ENCODE measurements at regions not wholly inside any gene's neighbourhood (a gene's known extent, or its start where the extent isn't known, plus 50 kb on each side); places are given as distances from the start of the nearest gene placed in this dataset.
A peak's percentile ranks its signal among the peaks of the same experiment; 100 is the strongest.

DNA sequence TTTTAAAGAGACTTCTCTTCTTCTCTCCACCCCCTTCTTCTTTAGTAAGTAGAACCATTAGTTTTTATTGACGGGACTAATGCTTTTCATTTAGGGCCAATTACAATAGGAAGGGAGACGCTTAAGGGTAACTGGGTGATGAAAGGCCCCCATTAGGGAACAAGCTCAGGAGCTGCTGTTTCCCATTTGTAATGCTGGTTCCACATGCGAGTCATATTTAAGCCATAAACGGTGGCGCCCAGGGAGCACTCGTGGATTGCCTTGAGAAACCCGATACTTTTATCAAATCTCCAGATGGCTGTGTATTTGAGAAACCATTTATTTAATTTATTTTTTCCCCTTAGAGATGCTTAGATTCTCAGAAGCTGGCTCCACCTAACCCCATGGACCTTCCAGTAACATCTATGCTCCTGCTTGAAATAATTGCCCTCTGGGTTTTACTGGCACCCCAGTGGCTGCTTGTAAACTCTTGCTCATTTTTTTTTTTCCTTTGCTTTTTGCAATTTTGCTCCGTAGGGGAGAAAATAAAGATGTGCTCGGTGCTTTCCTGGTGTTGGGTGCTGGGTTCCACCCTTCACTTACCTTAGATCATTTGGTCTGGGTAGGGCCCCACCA is 124.2 kb upstream of the MSX1 start:
- peak; percentile 7 for DNase-seq

DNA sequence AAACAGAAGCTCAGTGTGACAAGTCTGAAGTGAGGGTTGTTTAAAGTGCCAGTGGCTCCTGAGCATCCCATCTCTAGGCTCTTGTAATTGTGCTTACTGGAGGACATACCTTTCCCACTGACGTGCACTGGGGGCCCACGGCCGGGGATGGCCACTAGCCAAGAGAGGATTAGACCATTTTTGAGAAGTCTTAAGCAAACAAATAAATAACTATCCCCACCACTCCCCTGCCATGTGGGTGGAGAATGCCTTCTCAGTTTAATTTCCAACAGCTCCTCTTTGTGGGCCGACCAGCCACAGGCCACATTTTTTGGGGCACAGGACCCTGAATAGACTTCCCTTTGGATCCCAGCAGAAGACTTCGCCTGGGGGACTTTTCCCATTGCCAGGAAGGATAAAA is 125.0 kb upstream of the MSX1 start:
- no peak for DNase-seq

DNA sequence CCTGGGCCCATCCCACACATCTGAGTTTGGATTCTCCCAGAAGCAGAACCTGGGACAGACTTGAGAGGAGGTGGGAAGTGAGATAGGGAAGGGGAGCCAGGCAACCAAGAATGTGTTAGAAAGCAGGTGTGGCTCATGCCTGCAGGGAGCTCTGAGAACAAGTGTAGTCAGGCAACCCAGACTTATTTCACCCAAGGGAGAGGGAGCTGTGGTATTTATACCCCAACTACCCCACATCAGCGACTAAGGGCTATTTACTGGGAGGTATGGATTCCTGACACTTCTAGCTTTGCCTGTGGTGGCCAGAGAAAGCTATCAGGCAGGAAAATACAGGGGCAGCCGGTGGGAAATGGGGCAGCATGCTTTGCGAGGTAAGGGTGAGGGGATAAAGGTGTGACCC is 125.8 kb upstream of the MSX1 start:
- DNase-seq = no peak

DNA sequence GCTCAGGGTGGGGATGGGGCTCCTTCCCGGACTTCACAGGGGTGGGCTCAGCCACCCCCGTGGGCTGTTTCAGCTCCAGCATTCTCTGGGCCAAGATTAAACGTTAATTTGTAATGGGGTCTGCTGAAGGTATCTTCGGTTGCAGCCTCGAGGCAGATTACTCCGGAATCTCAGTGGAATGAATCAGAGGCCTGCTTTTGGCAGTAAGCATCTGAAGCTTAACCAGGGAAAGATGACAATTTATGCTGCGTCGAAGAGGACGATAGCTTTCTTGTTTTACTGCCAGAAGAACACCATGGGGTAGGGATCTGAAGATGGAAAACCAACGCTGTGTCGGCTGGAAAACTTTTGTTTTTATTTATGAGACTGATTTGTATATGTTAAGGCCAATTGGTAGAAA is 129.2 kb upstream of the MSX1 start:
- no peak for DNase-seq

DNA sequence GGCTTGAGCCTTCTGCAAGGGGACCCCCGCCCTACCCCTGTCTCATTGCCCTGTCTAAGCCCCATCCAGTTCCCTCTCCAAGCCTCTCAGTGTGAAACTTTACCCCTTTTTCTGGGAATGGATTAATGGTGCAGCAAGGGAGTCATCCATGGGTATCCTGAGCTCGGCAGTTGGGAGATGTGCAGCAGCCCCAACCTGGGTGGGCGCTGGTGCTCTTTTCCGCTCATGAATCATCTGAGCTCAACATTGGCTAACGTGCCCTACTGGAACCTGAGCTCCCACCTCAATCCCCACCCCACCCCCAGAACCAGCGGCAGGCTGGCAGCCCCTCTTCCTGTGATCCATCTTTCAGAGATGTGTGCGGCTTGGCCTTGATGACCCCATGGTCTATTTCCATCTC is 130.3 kb upstream of the MSX1 start:
- no peak for DNase-seq

DNA sequence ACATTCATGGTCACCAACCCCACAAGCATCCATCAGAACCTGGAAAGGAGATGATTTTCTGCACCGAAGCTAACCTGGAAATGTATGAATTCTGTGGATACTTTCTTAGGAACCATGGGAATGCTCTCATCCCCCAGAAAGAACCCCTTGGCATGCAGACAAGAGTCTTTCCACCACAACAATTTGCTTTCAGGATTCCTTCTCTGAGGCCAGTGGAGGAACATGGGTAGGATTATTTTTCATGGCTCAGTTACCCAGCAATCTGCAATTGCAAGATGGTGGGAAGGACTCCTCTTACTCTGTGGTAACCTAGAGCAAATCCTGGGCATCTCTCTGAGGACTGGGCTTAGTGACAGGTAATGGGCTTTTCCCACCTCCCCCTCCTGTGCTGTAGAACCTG is 131.9 kb upstream of the MSX1 start:
- no peak for DNase-seq

DNA sequence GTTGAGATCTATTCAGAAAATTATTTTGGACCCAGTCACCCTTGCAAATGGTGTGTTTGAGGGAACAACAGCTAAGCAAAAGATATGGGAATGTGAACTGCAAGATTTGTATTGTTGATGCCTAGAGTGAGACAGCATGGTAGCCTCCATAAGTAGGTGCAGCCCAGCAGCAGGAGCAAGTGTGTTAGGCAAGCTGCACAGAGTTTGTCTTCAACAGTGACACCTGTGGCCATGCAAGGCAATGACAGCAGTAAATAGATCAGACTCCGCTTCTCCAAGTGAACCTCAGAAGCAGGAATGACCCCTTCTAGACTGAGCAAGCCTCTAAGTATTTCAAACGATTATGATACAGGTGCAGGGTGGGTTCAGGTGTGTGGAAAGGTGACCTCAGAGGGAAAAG is 133.4 kb upstream of the MSX1 start:
- no peak for DNase-seq

DNA sequence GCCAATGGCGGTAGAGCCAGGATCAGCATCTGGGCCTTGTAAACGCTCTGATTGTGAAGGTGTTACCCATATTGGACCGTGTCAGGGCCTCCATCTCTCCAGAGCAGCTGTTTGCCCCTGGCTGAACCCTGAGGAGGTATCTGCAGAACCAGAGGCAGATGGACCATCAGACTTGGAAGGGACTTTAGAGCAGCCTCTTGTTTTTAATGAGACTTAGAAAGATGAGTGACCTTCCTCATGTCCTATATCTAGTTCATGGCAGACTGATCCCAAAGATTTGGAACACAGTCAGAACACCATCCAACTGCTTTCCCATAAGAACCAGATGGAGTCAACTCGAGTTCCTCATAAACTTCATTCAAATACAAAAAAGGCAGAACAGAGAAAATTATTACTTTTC is 135.1 kb upstream of the MSX1 start:
- DNase-seq = no peak

DNA sequence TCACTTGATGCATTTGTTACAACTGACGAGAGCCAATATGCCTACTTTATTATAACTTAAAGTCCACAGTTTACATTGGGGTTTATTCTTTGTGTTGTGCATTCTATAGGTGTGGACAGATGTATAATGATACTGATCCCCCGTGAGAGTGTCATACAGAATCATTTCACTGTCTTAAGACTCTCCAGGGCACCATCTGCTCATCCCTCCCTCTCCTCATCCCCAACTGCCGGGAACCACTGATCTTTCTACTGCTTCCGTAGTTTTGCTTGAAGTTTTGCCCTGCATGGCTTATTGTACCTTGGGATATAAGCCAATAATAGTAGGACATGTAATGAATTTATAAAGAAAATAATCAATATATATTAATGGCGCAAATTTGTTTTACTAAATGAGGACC is 137.8 kb upstream of the MSX1 start:
- no peak for DNase-seq

DNA sequence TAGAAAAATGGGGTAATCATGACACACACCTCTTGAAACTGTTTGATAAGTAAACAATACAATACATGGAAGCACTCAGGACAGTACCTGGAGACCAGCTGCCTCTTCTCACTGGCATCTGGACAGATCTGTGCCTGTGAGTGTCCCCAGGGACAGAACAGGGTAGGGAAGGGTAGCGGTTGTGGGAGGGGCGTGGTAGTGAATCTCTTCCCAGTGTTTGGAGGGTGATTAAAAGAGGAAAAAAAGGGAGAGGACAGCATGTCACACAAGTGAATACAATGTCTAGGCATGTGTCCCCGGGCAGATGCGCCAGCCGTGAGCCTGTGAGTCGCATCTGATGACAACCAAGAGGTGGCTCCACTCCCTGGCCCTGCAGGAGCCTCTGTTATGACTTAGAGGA is 138.8 kb upstream of the MSX1 start:
- no peak for DNase-seq

DNA sequence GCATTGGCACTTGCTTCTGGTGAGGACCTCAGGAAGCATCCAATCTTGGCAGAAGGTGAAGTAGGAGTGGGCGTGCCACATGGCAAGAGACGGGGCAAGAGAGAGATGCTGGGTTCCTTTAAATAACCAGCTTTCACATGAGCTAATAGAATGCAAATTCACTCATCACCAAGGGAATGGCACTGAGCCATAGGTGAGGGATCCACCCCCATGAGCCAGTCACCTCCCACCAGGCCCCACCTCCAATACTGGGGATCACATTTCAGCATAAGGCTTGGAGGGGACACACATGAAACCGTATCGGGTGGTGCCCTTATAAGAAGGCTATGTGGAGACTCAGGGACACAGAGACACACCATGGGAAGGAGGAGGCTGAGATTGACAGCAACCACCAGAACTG is 140.0 kb upstream of the MSX1 start:
- no peak for DNase-seq

DNA sequence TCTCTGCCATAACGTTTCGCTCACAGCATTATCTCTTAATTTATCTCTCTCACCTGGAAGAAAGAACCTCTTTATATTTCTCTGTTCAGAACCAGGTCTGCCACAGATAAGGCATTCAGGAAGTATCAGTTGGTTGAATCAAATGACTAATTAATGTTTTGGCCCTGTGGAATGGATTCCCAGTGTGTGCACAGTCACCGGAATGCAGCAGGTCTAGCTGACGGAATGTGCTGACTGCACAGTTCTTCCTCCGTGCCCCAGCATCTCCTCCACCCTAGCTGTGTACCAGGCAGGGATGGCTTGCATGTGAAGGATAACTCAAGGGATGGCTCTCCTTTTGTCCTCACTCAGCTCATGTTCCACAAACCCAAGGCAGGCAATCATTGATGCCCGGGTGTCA is 141.8 kb upstream of the MSX1 start:
- DNase-seq = no peak

DNA sequence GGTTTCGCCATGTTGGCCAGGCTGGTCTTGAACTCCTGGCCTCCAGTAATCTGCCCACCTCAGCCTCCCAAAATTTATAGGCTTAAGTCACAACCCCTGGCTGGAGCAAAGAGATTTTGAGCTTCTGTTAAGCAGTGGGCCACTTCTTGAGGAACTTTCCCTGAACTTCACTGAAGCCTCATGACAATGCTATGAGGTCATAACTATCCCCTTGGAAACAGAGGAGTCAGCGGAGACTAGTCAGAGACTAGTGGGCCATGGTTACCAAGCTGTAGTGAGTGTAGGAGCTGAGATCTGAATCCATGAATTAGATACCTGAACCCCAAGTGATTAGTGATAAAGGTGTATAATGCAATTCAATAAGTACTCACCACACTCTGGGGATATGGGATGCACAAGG is 145.1 kb upstream of the MSX1 start:
- no peak for DNase-seq

DNA sequence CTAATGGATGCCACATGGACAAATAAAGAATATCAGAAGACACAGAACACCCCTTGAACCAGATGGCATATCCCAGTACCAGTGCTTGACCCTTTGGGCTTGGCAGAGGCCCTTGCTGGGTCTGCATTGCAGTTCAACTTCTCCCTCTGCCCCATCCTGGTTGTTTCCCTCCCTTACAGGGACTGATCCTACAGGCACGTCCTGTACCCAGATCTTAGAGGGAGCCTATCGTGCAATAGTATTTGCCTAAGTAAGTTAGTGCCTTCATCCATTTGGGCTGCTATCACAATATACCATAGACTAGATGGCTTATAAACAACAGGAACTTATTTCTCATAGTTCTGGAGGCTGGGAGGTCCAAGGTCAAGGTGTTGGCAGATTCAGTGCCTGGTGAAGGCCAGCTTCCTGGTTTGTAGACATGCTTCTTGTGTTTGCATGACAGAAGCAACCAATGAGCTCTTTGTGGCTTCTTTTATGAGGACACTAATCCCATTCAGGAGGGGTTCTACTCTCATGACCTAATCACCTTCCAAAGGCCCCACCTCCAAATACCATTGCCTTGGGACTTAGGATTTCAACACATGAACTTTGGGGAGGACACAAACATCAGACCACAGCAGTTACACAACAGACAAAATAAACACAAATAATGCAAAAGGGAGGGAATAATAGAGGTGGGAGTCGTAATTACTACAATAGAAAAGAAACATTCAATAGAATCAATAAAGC is 146.5 kb upstream of the MSX1 start:
- DNase-seq = no peak

DNA sequence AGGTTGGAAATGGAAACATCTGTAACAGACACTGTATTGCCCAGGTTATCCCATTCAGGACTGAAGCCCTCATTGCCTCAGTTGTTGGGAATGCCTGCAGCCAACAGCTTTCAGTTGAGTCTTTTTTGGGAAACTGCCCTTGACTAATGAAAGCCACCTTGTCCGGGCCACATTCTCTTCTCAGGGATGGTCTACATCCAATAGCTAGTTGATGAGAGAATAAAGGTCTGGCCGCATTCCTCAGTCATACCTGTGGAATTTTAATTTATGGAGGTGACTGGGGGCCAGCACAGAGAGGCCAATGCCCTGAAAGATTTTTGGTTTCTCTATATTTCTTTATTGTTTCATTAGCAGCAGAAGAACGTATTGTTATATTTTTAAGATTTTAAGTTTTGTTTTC is 147.6 kb upstream of the MSX1 start:
- DNase-seq = no peak

DNA sequence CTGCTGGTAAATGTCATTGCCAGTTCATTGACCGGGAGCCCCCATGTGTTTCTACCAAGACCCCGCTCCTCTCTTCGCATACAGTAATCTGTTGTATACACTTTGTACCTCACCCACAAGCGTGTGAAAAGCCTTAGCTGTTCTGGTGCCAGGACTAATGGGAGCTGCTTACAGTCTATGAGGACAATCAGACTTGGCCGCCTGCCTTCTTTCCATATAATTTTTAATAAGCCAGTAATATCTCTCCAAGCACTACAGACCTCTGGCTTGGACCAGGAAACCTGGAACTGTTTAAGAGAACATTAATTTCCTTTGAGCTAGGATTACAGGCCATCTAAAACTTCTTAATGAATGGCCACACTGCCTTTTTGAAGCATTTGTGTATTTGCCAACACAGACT is 149.7 kb upstream of the MSX1 start:
- DNase-seq = no peak

DNA sequence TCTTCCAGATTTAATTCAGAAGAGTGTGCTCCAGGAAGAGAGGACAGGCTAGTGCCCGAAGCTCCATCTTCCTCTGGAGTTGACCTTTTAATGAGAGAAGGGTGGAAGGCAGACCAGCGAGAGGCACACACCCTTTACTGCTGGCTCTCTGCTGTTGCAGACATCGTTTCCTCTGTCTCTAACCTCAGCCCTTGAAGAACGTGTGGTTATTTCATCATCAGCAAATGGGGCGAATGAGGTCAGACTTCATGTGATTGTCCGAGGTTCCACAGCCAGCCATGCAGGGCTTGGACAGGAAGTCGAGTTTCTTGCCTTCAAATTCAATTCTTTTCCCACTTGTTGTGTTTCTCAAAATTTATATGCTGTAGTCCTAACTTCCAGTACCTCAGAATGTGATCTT is 155.2 kb upstream of the MSX1 start:
- DNase-seq = no peak

DNA sequence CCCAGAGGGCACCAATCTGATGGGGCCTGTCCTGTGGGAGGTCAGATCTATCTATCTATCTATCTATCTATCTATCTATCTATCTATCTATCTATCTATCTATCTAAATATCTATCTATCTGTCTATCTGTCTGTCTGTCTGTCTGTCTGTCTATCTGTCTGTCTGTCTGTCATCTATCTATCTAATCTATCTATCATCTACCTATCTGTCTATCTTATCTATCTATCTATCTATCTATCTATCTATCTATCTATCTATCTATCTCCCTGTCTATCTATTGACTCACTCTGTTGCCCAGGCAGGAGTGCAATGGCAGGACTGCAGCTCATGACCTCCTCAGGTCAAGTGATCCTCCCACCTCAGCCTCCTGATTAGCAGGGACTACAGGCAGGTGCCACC is 155.7 kb upstream of the STX18 start:
- DNase-seq = no peak

DNA sequence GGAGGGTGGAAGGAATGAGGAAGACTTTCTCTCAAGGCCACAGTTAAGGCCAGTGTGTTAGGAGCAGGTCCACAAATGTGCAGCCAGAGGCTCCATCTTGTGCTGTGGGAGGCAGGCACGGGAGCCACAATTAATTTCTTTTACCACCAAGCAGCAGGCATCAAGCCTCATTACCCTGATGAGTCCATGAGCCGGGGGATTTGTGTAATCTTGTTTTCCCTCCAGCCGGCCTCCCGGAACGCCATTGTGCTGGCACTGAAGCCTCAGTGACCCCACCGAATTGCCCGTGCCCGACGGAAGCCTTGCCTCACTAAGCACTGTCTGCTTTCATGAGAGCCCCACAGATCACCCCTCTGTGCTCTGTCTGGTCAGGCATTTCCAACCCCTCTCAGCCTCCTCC is 154.7 kb upstream of the STX18 start:
- DNase-seq = no peak

DNA sequence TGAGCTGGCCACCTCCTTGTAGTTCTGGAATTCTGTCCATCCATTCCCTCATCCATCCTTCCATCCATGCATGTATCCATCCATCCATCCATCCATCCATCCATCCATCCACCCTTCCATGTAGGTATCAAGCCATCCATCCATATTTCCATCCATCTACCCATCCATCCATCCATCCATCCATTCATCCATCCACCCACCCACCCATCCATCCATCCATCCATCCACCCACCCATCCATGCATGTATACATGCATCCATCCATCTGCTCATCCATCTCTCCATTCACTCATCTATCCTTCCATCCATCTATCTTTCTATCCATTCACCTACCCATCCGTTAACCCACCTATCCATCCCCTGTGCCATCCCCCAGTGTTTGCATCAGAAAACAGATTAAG is 153.6 kb upstream of the STX18 start:
- DNase-seq = no peak

DNA sequence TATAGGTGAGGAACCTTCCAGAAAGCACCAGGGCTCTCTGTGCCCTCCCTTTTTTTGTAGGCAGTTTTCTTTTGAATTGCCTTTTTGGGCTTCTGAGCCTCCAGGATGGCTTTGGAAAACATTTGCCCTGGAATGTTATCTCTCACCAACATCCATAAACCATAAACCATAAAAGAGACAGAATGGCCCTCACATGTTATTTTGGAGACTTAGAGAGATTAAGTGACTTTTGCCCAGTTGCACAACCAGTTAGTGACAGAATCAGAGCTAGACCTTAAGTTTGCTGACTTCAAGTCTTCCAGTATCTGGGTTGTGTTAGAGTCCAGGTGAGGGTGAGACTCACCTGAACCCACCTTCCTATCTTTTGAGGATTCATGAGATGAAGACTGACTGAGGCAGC is 153.0 kb upstream of the STX18 start:
- no peak for DNase-seq

DNA sequence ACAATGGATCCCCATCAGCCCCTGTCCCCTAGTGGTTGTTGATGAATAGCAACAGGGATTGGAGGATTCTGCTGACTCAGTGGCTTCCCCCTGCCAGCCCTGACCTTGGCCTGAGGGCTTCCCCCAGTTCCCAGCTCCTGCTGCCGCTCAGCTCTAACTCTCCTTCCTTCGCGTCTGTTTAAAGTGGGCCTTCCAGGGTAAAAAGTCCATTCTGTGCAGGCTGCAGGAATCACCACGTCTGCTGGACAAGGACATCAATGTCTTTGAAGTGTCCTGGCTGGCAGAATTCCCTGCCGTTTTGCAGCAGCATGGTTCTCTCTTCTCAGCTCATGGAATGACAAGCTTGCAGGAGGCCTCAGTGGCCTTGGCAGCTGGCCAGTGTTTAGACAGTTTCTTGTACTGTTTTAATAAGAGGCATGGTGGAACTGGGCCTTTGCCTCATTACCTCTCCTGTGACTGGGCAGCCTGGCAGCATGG is 152.5 kb upstream of the STX18 start:
- DNase-seq = no peak

DNA sequence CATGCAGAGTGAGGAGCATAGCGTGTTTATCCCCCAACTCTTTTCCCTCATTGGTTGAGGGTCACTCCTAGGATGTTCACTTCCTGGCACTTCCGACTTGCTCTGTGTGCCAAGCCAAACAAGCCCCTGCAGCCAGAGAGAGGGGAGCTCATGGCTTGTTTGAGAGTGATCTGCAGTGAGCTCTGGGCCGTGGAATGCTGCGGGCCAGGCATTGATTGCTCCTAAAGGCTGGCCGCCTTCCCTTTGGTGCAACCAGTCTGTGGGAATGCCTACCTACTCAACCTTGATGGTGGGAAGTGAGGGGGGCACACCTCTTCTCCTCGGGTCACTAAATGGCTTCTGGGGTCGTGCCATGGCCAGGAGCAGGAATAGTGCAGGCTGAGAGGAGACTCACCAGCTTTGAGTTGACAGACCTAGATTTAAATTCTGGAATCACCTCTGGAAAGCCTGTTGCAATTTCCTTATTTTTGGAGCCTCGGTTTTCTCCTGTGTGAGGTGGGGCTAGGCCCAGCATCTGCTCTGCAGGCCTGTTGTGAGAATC is 152.0 kb upstream of the STX18 start:
- DNase-seq = no peak

DNA sequence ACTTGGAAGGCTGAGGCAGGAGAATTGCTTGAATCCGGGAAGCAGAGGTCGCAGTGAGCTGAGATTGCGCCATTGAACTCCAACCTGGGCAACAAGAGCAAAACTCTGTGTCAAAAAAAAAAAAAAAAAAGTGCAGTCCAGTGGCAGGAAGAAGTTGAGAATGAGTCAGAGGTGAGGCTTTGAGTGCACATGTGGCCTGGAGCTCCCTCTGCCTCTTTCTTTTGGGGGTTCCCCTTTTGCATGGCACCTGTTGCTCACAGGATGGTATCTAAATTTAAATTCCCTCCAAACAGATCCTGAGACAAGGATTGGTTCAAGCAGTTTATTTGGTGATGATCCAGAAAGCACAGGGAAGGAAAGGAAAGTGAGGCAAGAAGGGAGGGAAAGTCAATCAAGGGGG is 151.4 kb upstream of the STX18 start:
- DNase-seq = no peak

DNA sequence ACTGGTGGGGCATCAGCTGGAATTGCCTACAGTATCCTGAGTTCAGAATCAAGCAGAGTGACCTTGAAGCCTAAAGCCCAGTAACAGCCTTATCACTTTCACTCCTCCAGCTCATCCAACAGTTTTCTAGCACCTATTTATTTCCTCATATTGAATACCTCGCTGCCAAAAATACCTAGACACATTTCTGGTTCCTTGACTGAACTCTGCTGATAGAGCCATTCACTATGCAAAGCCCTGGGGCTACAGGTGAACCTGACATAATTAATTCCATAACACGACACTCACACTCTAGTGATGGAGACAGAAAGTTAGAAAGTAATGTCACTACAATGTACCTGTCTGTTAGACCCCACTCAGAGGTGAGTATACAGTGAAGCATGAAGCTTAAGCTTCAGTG is 149.0 kb upstream of the STX18 start:
- no peak for DNase-seq

All from DMS 273 treated with DMSO at 0.1 percent for 48 hours (cell line).